Gastrocnemius medialis (tissue), 4 donors: ENCODE measurements at regions not wholly inside any gene's neighbourhood (a gene's known extent, or its start where the extent isn't known, plus 50 kb on each side); places are given as distances from the start of the nearest gene placed in this dataset.

Source experiments
- CTCF ChIP-seq, 5 experiments: fragments of 450-650 bp in 3 of 5; fragments of 200-600 bp in 2 of 5; sonication (generic) in 2 of 5; IDR thresholded peaks in 4 of 5; conservative IDR thresholded peaks in 1 of 5; 1 replicate in 4 of 5; 2 replicates in 1 of 5; pipeline ENCODE4 v1.5.1; 2016 to 2019; ENCODE audit warnings: antibody characterized with exemption in 5 of 5, mild to moderate bottlenecking in 3 of 5, moderate library complexity in 3 of 5
- POLR2A ChIP-seq, 2 donors: fragments of 450-650 bp; IDR thresholded peaks; one replicate each; pipeline ENCODE4 v1.6.1; 2017; ENCODE audit warnings: antibody characterized with exemption in 2 of 2, mild to moderate bottlenecking in 2 of 2, moderate library complexity in 2 of 2

GRCh38 chr14:83462759-83463158 is 1929.1 kb upstream of the SEL1L start:
- TF ChIP-seq CTCF (IDR thresholded peaks at IDR 0.05 in 4 of 5, conservative IDR thresholded peaks at IDR 0.05 in 1 of 5) (no peak), POLR2A (IDR thresholded peaks at IDR 0.05) (no peak)
